Activated CD4-positive, alpha-beta T cell treated with anti-CD3 and anti-CD28 coated beads, Interleukin-2, amount 50 U/mL, for 48 hours (primary cell): ENCODE measurements at regions not wholly inside any gene's neighbourhood (a gene's known extent, or its start where the extent isn't known, plus 50 kb on each side); places are given as distances from the start of the nearest gene placed in this dataset.
A peak's percentile ranks its signal among the peaks of the same experiment; 100 is the strongest.
"Not testable (repeated sequence)": the region's sequence is repeated elsewhere in the genome, so short reads cannot be mapped to it uniquely, and the experiment has no call there.

Source experiments
- DNase-seq, 2 experiments: peaks; one replicate each; pipeline ENCODE4 v3.0.0-alpha.2; 2020

- not testable (repeated sequence) for DNase-seq
Measured at GRCh38 chr2:88802026-88802425, 110.6 kb downstream of the RPIA start.

DNA sequence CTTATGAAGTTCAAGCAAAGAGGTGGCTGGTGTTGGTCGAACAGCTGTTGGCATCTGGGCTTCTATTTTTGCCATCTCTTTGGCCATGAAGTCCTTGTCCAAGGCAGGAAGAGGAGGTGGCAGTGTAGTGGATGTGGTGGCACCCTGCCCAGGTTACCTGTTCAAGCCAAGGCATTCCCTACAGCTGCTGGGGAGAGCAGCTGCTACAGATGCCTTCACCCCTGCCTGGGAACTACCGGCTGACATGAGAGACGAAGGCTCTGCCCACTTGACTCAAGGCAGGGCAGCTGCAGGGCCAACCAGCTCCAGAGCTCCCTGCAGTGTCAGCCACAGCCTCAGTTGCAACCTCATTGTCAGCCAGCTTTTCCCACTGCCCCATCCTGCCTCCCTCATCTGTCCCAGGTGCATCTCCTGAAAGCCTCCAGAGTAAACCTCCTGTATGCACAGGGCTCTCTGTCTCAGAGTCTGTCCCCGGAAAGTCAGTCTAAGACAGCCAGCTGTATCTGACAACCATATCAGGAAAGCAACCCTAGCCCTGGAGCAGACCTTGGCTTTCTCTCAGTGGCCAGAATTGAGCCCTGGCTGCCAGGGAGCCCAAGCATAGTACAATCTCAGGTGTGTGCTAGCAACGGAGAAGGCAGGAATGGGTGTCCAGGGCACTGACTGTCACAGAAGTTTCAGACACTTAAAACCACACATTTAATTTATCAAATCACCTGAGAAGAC lies 115.9 kb downstream of the RPIA start:
- DNase-seq = no peak

DNA sequence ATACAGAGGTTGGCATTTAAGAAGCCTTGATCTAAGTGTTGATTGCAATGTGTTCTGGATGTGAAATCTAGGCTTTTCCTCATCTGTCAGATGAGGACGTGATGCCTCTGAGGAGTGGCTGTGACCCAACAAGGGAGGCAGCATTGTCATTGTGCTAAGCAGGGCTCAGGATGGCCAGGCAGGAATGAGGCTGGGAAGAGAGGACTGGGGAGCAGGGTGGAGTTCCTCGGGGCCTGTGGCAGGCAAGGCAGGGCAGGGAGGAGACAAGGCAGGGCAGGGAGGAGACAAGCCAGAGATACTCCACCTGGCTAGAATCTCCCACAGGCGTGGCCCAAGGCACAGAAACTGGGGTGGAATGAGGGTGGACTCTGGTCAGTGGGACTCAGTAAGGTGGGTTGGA lies 116.6 kb downstream of the RPIA start:
- DNase-seq = no peak

DNA sequence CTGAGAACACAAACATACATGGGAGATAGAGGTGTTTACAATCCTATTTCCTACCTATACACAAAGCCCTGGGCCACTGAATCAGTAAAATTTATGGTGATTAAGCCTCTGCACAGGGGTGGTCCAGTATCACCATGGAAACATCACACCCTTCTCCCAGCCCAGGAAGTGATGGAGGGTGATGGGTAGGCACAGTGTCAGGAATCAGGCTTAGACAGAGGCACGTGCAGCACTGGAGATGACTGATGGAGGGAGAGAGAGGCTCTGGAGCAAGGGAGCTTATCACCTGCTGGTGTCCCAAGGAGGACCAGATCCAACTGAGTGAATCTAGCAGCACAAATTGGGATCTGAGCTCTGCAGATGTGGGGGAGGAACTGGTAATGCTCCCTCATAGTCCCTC lies 117.2 kb downstream of the RPIA start:
- DNase-seq = no peak

- no peak for DNase-seq
Measured at GRCh38 chr2:88809216-88809615, 117.7 kb downstream of the RPIA start.

DNA sequence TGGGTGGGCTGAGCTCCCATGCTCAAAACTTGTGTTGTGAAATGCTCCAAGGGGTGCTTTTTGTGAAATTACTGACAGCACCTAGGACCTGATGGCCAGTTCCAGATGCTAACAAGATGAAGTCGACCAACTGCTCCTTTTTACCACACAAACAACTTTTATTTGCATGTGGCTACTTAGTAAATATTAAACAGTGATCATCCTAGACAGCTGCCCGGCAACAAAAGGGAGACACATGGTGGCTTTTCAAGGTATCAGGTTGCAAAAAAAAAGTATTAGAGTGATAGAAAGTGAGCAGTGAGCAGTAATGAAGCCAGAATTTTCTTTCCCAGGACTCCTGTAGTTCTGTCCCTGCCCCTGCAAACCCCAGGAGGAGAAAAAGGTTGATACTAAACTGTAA lies 118.5 kb downstream of the RPIA start:
- DNase-seq = no peak

GRCh38 chr2:88810488-88810887 lies 119.0 kb downstream of the RPIA start:
- DNase-seq = no peak

- no peak for DNase-seq
Measured at GRCh38 chr2:88811233-88811632, 119.8 kb downstream of the RPIA start.

DNA sequence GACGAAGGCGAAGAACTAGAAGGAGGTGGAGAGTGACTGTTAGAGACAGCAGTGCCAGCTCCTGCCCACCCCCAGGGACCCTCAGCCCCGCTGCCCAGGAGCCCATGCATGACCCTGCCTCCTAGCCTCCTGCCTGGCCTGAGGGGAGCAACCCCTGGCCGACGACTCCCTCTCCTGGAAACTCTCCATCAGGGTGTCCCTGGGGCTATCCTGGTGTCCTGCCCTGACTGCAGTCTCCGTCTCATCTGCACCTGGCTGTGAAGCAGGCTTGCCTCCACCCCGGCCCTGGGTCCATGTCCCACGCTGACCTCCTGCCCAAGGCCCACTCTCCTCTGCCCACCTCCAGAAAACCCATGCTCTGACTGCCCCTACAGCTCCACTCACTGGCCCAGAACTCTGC lies 120.2 kb downstream of the RPIA start:
- no peak for DNase-seq

DNA sequence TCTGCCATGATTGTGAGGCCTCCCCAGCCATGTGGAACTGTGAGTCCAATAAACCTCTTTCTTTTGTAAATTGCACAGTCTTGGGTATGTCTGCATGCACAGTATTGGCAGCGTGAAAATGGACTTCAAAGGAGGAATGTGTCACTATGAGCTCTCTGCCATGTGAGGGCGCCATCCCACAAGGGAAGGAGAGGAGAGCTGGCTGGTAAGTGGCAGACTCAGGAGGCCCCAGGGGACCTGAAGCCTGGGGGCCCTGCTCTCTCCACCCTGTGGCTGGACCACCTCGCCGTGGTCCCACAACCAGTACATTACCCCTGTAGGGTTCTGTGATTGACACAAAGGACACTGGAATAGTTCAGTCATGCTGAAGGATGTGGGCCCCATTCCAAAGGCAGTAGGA lies 122.1 kb downstream of the RPIA start:
- DNase-seq = no peak

DNA sequence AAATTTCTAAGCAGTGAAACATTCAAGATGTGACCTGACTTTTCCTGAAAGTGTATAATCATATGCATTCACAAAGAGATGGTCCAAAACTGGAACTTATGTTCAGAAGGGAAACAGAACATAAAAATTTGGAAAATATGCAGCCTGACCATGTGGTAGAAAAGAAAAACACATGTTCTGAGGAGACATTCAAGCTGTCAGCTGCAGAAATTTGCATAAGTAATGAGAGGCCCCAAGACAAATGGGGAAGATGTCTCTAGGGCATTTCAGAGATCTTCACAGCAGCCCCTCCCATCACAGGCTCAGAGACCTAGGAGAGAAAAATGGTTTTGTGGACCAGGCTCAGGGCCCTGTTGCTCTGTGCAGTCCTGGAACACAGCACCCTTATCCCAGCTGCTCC lies 123.8 kb downstream of the RPIA start:
- DNase-seq = no peak

DNA sequence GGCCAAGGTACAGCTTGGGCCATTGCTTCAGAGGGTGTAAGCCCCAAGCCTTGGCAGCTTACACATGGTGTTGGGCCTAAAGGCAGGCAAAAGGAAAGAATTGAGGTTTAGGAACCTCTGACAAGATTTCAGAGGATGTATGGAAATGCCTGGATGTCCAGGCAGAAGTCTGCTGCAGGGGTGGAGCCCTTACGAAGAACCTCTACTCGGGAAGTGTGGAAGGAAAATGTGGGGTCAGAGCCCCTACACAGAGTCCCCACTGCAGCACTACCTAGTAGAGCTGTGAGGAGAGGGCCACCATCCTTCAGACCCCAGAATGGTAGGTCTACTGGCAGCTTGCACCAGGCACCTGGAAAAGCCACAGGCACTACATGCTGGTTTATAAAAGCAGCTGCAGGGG lies 124.2 kb downstream of the RPIA start:
- DNase-seq = no peak

GRCh38 chr2:88818381-88818780 lies 126.9 kb downstream of the RPIA start:
- no peak for DNase-seq

- no peak for DNase-seq
Measured at GRCh38 chr2:88824951-88825350, 133.5 kb downstream of the RPIA start.

- DNase-seq = no peak
Measured at GRCh38 chr2:88826399-88826798, 134.9 kb downstream of the RPIA start.

DNA sequence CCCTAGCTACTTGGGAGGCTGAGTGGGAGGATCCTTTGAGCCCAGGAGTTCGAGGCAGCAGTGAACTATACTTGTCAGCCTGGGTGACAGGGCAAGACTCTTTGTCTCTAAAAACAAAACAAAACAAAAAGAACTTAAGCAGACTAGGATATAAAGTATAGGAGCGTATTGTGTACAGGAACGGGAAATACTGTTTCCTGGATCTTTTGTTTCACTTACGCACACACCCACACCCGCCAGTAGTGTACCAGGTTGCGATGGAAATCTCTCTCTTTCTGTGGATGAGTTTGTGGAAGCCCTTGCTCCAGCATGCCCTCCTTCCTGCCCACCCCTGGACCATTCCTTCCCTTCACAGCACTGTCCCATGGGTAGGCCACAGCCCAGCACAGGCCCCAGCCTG lies 136.3 kb downstream of the RPIA start:
- no peak for DNase-seq

GRCh38 chr2:88828397-88829137 lies 137.1 kb downstream of the RPIA start:
- no peak for DNase-seq

- no peak for DNase-seq
Measured at GRCh38 chr2:88829607-88830463, 138.4 kb downstream of the RPIA start.

DNA sequence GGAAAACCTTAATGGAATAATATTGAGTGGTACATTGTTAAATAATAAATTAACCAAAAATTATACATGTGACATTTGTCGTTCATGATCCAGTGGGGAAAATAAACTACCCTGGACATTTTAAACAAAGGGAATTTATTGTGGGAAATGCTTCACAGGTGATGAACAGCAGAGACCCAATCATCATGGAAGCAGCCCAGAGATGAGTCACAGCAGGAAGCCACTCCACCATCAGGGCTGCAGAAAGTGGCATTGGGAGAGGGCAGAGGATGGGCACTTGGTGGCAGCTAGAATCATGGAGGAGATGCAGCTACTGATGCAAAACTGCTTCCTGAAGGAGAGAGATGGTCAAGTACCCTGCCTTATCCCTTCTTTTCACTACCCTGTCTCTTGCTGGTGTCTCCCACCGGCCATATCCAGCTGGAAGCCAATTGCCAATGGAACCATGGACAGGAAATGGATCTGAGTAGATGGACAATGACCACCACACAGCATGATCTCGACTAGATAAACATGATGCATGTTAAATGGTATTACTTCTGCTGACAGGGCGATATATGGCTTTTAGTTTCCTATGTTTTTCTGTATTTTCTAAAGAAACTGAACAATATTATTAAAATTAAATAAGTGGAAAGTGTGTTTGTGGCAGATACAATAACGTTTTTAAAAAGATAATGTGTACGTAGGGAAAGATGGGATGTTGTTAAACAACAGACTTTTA lies 139.8 kb downstream of the RPIA start:
- no peak for DNase-seq

GRCh38 chr2:88831792-88832248 lies 140.3 kb downstream of the RPIA start:
- DNase-seq = peak; percentile 60 to 69

- no peak for DNase-seq
Measured at GRCh38 chr2:88832311-88832991, 141.0 kb downstream of the RPIA start.

- no peak for DNase-seq
Measured at GRCh38 chr2:88832992-88833389, 141.5 kb downstream of the RPIA start.
